ENCODE measurements at regions not wholly inside any gene's neighbourhood (a gene's known extent, or its start where the extent isn't known, plus 50 kb on each side); places are given as distances from the start of the nearest gene placed in this dataset.

GRCh38 chr6:94175465-94175864, 756.1 kb upstream of the EPHA7 start:
- TF ChIP-seq POLR2A (IDR thresholded peaks at IDR 0.05): no peak
- no peak for TF ChIP-seq EP300 (IDR thresholded peaks at IDR 0.05)
- no peak for TF ChIP-seq CTCF (IDR thresholded peaks at IDR 0.05)

Data from ovary (tissue), 3 donors.